PC-9 (cell line): ENCODE measurements at regions not wholly inside any gene's neighbourhood (a gene's known extent, or its start where the extent isn't known, plus 50 kb on each side); places are given as distances from the start of the nearest gene placed in this dataset.
"Not testable (repeated sequence)": the region's sequence is repeated elsewhere in the genome, so short reads cannot be mapped to it uniquely, and the experiment has no call there.

Experiments
- CTCF ChIP-seq: fragments of 200-600 bp; sonication (generic); conservative IDR thresholded peaks from 2 replicates; pipeline ENCODE4 v1.6.1; 2017; ENCODE audit warnings: mixed run types, antibody characterized with exemption, mild to moderate bottlenecking, moderate library complexity
- EZH2 ChIP-seq: fragments of 200-600 bp; sonication (generic); IDR thresholded peaks from 2 replicates; pipeline ENCODE4 v1.8.0; 2017; ENCODE audit warnings: antibody characterized with exemption, low read depth

- TF ChIP-seq CTCF, EZH2: not testable (repeated sequence)
These were observed 216.3 kb downstream of the RAP2B start for GRCh38 chr3:153378366-153378765.
